Body of pancreas (tissue), 4 donors: ENCODE measurements at regions not wholly inside any gene's neighbourhood (a gene's known extent, or its start where the extent isn't known, plus 50 kb on each side); places are given as distances from the start of the nearest gene placed in this dataset.

ENCODE experiments used
- POLR2A ChIP-seq, 3 donors: fragments of 450-650 bp; IDR thresholded peaks; one replicate each; pipeline ENCODE4 v1.6.1; 2016; ENCODE audit warnings: antibody characterized with exemption in 3 of 3, mild to moderate bottlenecking in 2 of 3
- TF ChIP-seq, protein P1 (sequence below), 7 experiments: fragments of 450-650 bp in 4 of 7; fragments of 200-600 bp in 3 of 7; sonication (generic) in 3 of 7; IDR thresholded peaks; one replicate each; pipeline ENCODE4 v1.5.1; 2016 to 2019; ENCODE audit warnings: antibody characterized with exemption in 7 of 7

GRCh38 chr11:45052361-45052760 lies 94.1 kb upstream of the PRDM11 start:
- TF ChIP-seq, protein P1, sequence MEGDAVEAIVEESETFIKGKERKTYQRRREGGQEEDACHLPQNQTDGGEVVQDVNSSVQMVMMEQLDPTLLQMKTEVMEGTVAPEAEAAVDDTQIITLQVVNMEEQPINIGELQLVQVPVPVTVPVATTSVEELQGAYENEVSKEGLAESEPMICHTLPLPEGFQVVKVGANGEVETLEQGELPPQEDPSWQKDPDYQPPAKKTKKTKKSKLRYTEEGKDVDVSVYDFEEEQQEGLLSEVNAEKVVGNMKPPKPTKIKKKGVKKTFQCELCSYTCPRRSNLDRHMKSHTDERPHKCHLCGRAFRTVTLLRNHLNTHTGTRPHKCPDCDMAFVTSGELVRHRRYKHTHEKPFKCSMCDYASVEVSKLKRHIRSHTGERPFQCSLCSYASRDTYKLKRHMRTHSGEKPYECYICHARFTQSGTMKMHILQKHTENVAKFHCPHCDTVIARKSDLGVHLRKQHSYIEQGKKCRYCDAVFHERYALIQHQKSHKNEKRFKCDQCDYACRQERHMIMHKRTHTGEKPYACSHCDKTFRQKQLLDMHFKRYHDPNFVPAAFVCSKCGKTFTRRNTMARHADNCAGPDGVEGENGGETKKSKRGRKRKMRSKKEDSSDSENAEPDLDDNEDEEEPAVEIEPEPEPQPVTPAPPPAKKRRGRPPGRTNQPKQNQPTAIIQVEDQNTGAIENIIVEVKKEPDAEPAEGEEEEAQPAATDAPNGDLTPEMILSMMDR (IDR thresholded peaks at IDR 0.05): no peak
- no peak for TF ChIP-seq POLR2A (IDR thresholded peaks at IDR 0.05)
